ENCODE measurements at regions not wholly inside any gene's neighbourhood (a gene's known extent, or its start where the extent isn't known, plus 50 kb on each side); places are given as distances from the start of the nearest gene placed in this dataset.
"Not testable (repeated sequence)": the region's sequence is repeated elsewhere in the genome, so short reads cannot be mapped to it uniquely, and the experiment has no call there.

- DNase-seq: not testable (repeated sequence)
These were observed 439.1 kb downstream of the CNTNAP4 start for GRCh38 chr16:76716251-76716650.

GRCh38 chr16:76724181-76724580, 447.0 kb downstream of the CNTNAP4 start:
- no peak for DNase-seq

DNA sequence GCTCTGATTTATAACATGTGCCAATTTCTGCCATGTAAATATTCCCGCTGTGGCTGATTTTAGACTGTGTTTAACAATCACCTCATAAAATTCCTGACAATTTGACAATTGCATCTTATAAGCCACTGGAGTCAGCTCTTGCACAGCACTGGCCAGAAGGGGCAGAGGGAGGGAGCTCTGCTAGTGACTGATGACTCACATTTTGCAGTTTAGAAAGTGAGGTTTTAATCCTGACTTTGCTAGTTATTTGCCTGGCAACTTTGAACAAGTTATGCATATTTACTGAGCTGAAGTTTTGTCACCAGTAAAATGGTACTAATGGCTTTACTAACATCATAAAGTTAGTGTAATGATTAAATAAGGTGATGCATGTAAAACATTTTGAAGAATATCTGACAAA, 452.3 kb downstream of the CNTNAP4 start:
- no peak for DNase-seq

DNA sequence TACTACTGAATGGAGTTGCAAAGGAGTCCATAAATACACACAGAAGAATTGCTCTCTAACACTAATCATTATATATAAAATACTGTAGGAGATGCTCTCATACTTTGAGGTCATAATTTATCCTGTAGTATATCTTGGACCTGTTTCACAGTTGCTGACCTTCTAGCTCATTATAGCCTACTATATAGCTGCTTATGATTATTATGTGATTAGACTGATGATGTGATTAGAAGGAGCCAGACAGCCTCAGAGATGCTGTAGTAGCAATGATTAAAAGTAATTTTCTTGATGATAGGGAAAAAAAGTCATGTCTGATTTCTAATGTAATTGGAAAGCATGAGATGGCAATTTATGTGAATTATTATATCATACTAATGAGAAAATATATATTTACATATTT, 455.7 kb downstream of the CNTNAP4 start:
- no peak for DNase-seq

GRCh38 chr16:76741623-76742022, 449.4 kb upstream of the MON1B start:
- no peak for DNase-seq

GRCh38 chr16:76748461-76749348, 442.3 kb upstream of the MON1B start:
- no peak for DNase-seq

GRCh38 chr16:76749780-76750375, 441.1 kb upstream of the MON1B start:
- no peak for DNase-seq

- DNase-seq: no peak
These were observed 435.5 kb upstream of the MON1B start for GRCh38 chr16:76755496-76755895.

DNA sequence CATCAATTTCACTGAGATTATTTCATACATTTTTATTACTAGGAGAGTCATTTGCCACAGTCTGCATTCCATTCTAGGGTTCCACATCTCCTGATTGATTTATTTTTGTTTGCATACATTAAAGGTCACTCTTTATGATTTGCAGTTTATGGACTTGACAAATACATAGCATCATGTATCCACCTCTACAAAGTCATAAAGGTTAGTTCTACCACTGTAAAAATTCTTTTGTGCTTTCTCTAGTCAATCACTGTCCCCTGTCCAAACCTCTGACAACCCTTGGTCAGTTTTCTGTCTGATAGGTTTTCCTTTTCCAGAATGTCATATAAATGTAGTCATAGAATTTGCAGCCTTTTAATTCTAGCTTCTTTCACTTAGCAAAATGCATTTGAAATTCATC, 434.6 kb upstream of the MON1B start:
- no peak for DNase-seq

- no peak for DNase-seq
These were observed 434.0 kb upstream of the MON1B start for GRCh38 chr16:76756951-76757350.

GRCh38 chr16:76766538-76766937, 424.5 kb upstream of the MON1B start:
- DNase-seq: no peak

DNA sequence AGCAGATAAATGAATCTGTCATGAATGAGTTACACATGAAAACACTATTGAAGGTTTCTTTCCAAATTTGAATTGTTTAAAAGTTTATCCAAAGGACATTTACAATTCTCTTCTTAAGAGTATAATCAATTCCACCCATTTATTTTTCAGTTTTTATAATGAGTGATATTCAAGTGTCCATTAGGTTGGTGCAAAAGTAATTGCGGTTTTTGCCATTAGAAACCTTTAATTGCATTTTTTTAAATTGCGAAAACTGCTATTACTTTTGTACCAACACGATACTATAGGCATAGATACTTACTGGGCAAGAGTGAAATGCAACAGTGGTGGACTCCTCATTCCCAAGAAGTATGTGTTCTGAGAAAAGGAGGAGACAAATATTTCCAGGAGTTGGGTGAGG, 422.7 kb upstream of the MON1B start:
- DNase-seq: no peak

- no peak for DNase-seq
These were observed 422.0 kb upstream of the MON1B start for GRCh38 chr16:76768948-76769347.

DNA sequence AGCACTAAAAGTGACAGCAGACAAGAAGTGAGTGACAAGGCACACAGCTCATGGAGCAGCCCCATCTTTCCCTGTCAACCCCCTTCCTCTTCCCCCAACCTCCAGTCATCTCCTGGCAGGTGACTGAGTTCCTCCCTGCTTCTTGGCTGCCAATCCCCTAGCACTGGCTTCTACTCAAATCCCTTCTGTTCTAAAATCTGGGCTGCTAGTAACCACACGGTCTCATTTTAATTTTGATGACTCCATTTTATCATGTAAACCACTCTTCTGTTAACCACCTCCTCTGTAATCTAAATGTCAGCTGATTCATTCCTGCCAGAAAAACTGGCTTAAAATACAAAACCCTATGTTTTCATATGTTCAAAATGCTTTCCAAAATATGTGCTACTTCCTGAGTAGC, 419.8 kb upstream of the MON1B start:
- DNase-seq: peak in 6 of 58 donors; percentile 2 to 13 (median 4)

- DNase-seq: no peak
These were observed 413.1 kb upstream of the MON1B start for GRCh38 chr16:76777721-76778465.

DNA sequence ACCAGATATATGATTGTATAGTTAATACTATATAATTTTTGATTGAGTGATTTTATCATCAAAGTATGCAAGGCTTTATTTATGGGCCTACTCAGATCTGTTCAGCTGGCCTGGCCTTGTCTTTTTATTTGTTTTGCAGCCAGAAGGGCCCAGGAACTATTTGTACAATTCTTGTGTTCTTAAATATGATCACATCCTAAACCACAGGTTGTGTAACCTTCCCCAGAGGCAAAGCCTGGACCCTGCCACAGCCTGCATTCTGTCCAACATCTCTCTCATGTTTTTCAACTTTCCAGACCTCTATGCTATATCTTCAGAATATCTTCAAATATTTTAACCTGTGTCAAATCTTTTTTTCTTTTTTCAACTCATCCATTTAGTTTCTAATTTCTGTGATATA, 410.4 kb upstream of the MON1B start:
- DNase-seq: no peak

GRCh38 chr16:76784530-76784929, 406.5 kb upstream of the MON1B start:
- no peak for DNase-seq

DNA sequence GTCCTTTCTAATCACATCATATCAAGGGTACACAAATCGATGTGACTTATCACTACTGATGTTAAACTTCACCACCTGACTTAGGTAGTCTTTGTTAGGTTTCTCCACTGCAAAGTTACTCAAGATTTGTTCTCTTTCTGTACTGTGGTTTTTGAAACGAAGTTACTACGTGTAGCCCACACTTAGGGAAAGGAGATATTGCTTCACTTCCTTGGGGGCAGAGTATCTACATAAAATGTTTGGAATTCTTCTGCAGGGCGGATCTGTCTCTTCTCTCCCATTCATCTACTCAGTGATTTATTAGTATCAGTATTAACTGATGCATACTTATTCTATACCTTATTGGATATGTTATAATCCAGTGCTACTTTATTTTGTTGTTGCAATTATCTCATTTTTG, 403.6 kb upstream of the MON1B start:
- no peak for DNase-seq

- no peak for DNase-seq
These were observed 399.8 kb upstream of the MON1B start for GRCh38 chr16:76791151-76791550.

DNA sequence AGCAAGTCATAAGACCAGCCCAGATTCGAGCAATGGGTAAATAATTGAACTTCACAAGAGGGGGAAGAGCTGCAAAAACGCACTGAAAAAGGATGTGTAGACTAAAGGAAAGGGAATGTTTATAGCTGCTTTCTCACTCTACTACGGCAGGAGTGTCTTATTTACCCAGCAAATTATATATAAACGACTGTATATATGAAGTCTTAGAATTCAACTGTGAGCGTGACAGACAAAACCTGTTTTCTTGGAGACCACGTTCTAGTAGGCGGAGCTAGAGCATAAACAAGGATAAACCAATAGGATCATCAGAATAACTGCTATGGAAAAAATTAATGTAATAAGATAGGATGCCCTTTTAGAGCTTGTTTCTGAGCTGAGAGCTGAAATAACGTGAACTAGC, 394.6 kb upstream of the MON1B start:
- DNase-seq: no peak

GRCh38 chr16:76796978-76797377, 394.0 kb upstream of the MON1B start:
- DNase-seq: no peak

DNA sequence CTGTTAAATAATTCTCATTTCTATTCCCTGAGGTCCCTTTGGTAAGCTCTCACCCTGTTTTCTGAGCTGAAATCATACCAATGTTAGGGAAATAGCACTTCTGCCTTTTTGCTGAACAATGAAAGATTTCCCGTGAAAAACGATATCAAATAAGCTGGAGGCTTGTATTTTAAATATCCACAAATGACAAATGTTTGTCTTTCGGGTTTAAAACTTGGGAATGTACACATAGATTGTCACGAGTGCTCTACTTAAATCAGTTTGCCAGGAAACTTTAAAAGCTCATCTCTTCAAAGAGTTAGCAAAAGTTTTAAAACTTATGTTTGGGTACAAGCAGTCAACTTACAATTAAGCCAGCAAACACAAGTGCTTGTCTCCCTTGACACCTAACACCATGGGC, 393.5 kb upstream of the MON1B start:
- DNase-seq: no peak

All from anterior cingulate cortex (tissue), 58 donors.